Ascending aorta (tissue), 2 donors: ENCODE measurements at regions not wholly inside any gene's neighbourhood (a gene's known extent, or its start where the extent isn't known, plus 50 kb on each side); places are given as distances from the start of the nearest gene placed in this dataset.

Source experiments
- DNase-seq, 2 donors: peaks; one replicate each; pipeline ENCODE4 v3.0.0-alpha.2; 2019; ENCODE audit warnings: low spot score in 2 of 2
- H3K27ac ChIP-seq, 2 donors: fragments of 200-600 bp; sonication (generic); one replicate each; pipeline ENCODE4 v1.5.1; 2016 to 2017; ENCODE audit warnings: mild to moderate bottlenecking in 1 of 2
- H3K27me3 ChIP-seq: fragments of 200-600 bp; sonication (generic); one replicate; pipeline ENCODE4 v1.5.1; 2017
- H3K36me3 ChIP-seq, 2 donors: fragments of 200-600 bp; sonication (generic); one replicate each; pipeline ENCODE4 v1.5.1; 2016
- H3K4me1 ChIP-seq, 2 donors: fragments of 200-600 bp; sonication (generic); one replicate each; pipeline ENCODE4 v1.5.1; 2016 to 2017; ENCODE audit warnings: mild to moderate bottlenecking in 1 of 2
- H3K4me3 ChIP-seq, 2 donors: fragments of 200-600 bp; sonication (generic); one replicate each; pipeline ENCODE4 v1.5.1; 2016 to 2017; ENCODE audit warnings: mild to moderate bottlenecking in 1 of 2
- H3K9me3 ChIP-seq, 2 donors: fragments of 200-600 bp; sonication (generic); one replicate each; pipeline ENCODE4 v1.5.1; 2016
- CTCF ChIP-seq, 3 experiments: fragments of 200-600 bp in 2 of 3; fragments of 450-650 bp in 1 of 3; sonication (generic) in 2 of 3; IDR thresholded peaks; one replicate each; pipeline ENCODE4 v1.5.1; 2016 to 2019; ENCODE audit warnings: antibody characterized with exemption in 3 of 3, mild to moderate bottlenecking in 1 of 3, moderate library complexity in 1 of 3
- intact Hi-C: fragments of 100-400 bp; cut with DNase I; formaldehyde crosslinking; loops from one replicate; pipeline ENCODE4 v1.15.1; 2023

GRCh38 chr17:68710035-68710780 is 109.0 kb upstream of the FAM20A start:
- H3K36me3 ChIP-seq: no peaks in the 10 kb centered on the region
- no peak for DNase-seq
- TF ChIP-seq CTCF (IDR thresholded peaks at IDR 0.05): no peak
- H3K4me3 ChIP-seq: no peak overlapping the region
- H3K4me1 ChIP-seq: no peaks in the 10 kb centered on the region
- H3K9me3 ChIP-seq: no peaks in the 10 kb centered on the region
- H3K27ac ChIP-seq: no peak overlapping the region
- intact Hi-C loops: no loop called here
- no peaks in the 10 kb centered on the region for H3K27me3 ChIP-seq

GRCh38 chr17:68709461-68709860 is 108.3 kb upstream of the FAM20A start:
- no peaks in the 10 kb centered on the region for H3K4me1 ChIP-seq
- H3K27ac ChIP-seq: no peak overlapping the region
- no peak overlapping the region for H3K4me3 ChIP-seq
- intact Hi-C loops: no loop called here
- no peak for DNase-seq
- no peaks in the 10 kb centered on the region for H3K9me3 ChIP-seq
- TF ChIP-seq CTCF (IDR thresholded peaks at IDR 0.05): no peak
- no peaks in the 10 kb centered on the region for H3K36me3 ChIP-seq
- no peaks in the 10 kb centered on the region for H3K27me3 ChIP-seq

GRCh38 chr17:68707031-68707430 is 105.9 kb upstream of the FAM20A start:
- DNase-seq: no peak
- H3K4me3 ChIP-seq: no peak overlapping the region
- TF ChIP-seq CTCF (IDR thresholded peaks at IDR 0.05): no peak
- H3K9me3 ChIP-seq: no peaks in the 10 kb centered on the region
- H3K27ac ChIP-seq: no peak overlapping the region
- intact Hi-C loops: no loop called here
- H3K36me3 ChIP-seq: no peaks in the 10 kb centered on the region
- no peaks in the 10 kb centered on the region for H3K27me3 ChIP-seq
- H3K4me1 ChIP-seq: no peaks in the 10 kb centered on the region

- Histone ChIP-seq H3K4me3 (no peak overlapping the region), H3K4me1 (no peaks in the 10 kb centered on the region), H3K9me3 (no peaks in the 10 kb centered on the region), H3K27me3 (no peaks in the 10 kb centered on the region), H3K36me3 (no peaks in the 10 kb centered on the region), H3K27ac (no peak overlapping the region)
- no peak for DNase-seq
- intact Hi-C loops: no loop called here
- TF ChIP-seq CTCF (IDR thresholded peaks at IDR 0.05): no peak
Measured at GRCh38 chr17:68706356-68706920, 105.3 kb upstream of the FAM20A start.

- Histone ChIP-seq H3K9me3 (no peaks in the 10 kb centered on the region), H3K4me1 (no peaks in the 10 kb centered on the region), H3K4me3 (no peak overlapping the region), H3K36me3 (no peaks in the 10 kb centered on the region), H3K27me3 (no peaks in the 10 kb centered on the region), H3K27ac (no peak overlapping the region)
- intact Hi-C loops: no loop called here
- TF ChIP-seq CTCF (IDR thresholded peaks at IDR 0.05): no peak
- DNase-seq: no peak
Measured at GRCh38 chr17:68705714-68706076, 104.5 kb upstream of the FAM20A start.
